B cell (primary cell): ENCODE measurements at regions not wholly inside any gene's neighbourhood (a gene's known extent, or its start where the extent isn't known, plus 50 kb on each side); places are given as distances from the start of the nearest gene placed in this dataset.

ENCODE experiments used
- ATAC-seq: fragments of 200-7000 bp; cut with Tn5 transposase; one replicate; pipeline ENCODE4 v1.10.0; 2021; ENCODE audit warnings: low read depth, mild to moderate bottlenecking, moderate number of reproducible peaks, moderate library complexity
- CTCF ChIA-PET: fragments of 350-600 bp; sonication (Branson Sonifier 250); formaldehyde crosslinking; loops from one replicate; lab custom pipeline; 2021; ENCODE audit warnings: antibody characterized with exemption, inconsistent platforms; lab: Charles Lee
- POLR2A ChIA-PET: fragments of 350-600 bp; sonication (Branson Sonifier 250); formaldehyde crosslinking; loops from one replicate; lab custom pipeline; 2021; ENCODE audit warnings: antibody characterized with exemption; lab: Charles Lee
- DNase-seq: peaks from one replicate; pipeline ENCODE4 v3.0.0; 2013
- H2AFZ ChIP-seq: 2 replicates; pipeline ENCODE4 v1.6.1; 2012; ENCODE audit warnings: mild to moderate bottlenecking, low read depth, low read length; ENCODE audit not compliant: insufficient read depth, poor library complexity, severe bottlenecking
- H3K27ac ChIP-seq, 2 donors: 1 replicate in 1 of 2; 2 replicates in 1 of 2; pipeline ENCODE4 v1.5.1; 2012 to 2013; ENCODE audit warnings: low read length in 2 of 2, mild to moderate bottlenecking in 2 of 2, moderate library complexity in 1 of 2
- H3K27me3 ChIP-seq, 4 experiments: fragments of 200-600 bp in 1 of 4; sonication (generic) in 1 of 4; replicated peaks in 1 of 4; 1 replicate in 2 of 4; 2 replicates in 2 of 4; pipeline versions ENCODE4 v1.6.1 to v1.7.0; 2013 to 2016; ENCODE audit warnings: low read length in 3 of 4, mild to moderate bottlenecking in 2 of 4, mixed read lengths in 1 of 4, moderate library complexity in 1 of 4; ENCODE audit not compliant: insufficient read depth in 4 of 4, control insufficient read depth in 3 of 4; ENCODE audit errors: control extremely low read depth in 1 of 4
- H3K36me3 ChIP-seq, 2 experiments: replicated peaks in 1 of 2; 1 replicate in 1 of 2; 2 replicates in 1 of 2; pipeline versions ENCODE4 v1.6.1 to v1.7.1; 2013; ENCODE audit warnings: low read length in 1 of 2; ENCODE audit not compliant: insufficient read depth in 2 of 2, control insufficient read depth in 1 of 2; ENCODE audit errors: control extremely low read depth in 1 of 2, extremely low read depth in 1 of 2
- H3K4me1 ChIP-seq, 2 donors: fragments of 200-600 bp in 1 of 2; sonication (generic) in 1 of 2; 1 replicate in 1 of 2; 2 replicates in 1 of 2; pipeline versions ENCODE4 v1.5.1 to v1.6.1; 2013 to 2017; ENCODE audit warnings: low read length in 2 of 2; ENCODE audit not compliant: control insufficient read depth in 2 of 2, insufficient read depth in 2 of 2
- H3K4me2 ChIP-seq: replicated peaks from 2 replicates; pipeline ENCODE3; 2012; ENCODE audit warnings: mild to moderate bottlenecking, low read depth, low read length; ENCODE audit not compliant: poor library complexity, severe bottlenecking
- H3K4me3 ChIP-seq, 5 experiments: fragments of 200-600 bp in 1 of 5; sonication (generic) in 1 of 5; 1 replicate in 3 of 5; 2 replicates in 2 of 5; pipeline versions ENCODE4 v1.5.1 to v1.7.0; 2011 to 2016; ENCODE audit warnings: low read length in 4 of 5, mild to moderate bottlenecking in 4 of 5, low read depth in 2 of 5, control low read depth in 1 of 5, moderate library complexity in 1 of 5; ENCODE audit not compliant: insufficient read depth in 1 of 5; ENCODE audit errors: control extremely low read depth in 1 of 5, extremely low read depth in 1 of 5
- H3K79me2 ChIP-seq: fragments of 200-600 bp; sonication (generic); one replicate; pipeline ENCODE4 v1.6.0; 2016; ENCODE audit warnings: low read length; ENCODE audit not compliant: control insufficient read depth, insufficient read depth
- H3K9ac ChIP-seq: fragments of 200-600 bp; sonication (generic); 2 replicates; pipeline ENCODE4 v1.6.1; 2017; ENCODE audit warnings: mild to moderate bottlenecking, low read length, moderate library complexity
- H3K9me3 ChIP-seq, 3 donors: one replicate each; pipeline versions ENCODE4 v1.6.1 to v1.7.1; 2013; ENCODE audit warnings: low read length in 2 of 3; ENCODE audit not compliant: control insufficient read depth in 2 of 3, insufficient read depth in 1 of 3; ENCODE audit errors: control extremely low read depth in 1 of 3
- H4K20me1 ChIP-seq: 2 replicates; pipeline ENCODE4 v1.6.0; 2012; ENCODE audit warnings: mild to moderate bottlenecking, low read length; ENCODE audit not compliant: insufficient read depth, control insufficient read depth, poor library complexity, severe bottlenecking
- H3K27ac Mint-ChIP-seq: one replicate; pipeline ENCODE4 v1.8.0; 2021; ENCODE audit warnings: mixed read lengths
- H3K27me3 Mint-ChIP-seq: one replicate; pipeline ENCODE4 v1.8.0; 2021; ENCODE audit warnings: mixed read lengths
- H3K4me1 Mint-ChIP-seq: one replicate; pipeline ENCODE4 v1.8.0; 2021; ENCODE audit warnings: mixed read lengths
- H3K4me3 Mint-ChIP-seq: one replicate; pipeline ENCODE4 v1.8.0; 2021; ENCODE audit warnings: mixed read lengths
- H3K9me3 Mint-ChIP-seq: one replicate; pipeline ENCODE4 v1.8.0; 2022; ENCODE audit warnings: mixed read lengths; ENCODE audit not compliant: insufficient read depth
- EZH2 ChIP-seq: IDR thresholded peaks from 2 replicates; pipeline ENCODE4 v1.6.1; 2012; ENCODE audit warnings: borderline replicate concordance, low read depth, mild to moderate bottlenecking, moderate library complexity, low read length; ENCODE audit not compliant: insufficient read depth, poor library complexity, severe bottlenecking
- WGBS: methylation state at CpG from one replicate; pipeline ENCODE4 v1.1.5; 2013; ENCODE audit warnings: missing lambda C conversion rate; ENCODE audit not compliant: insufficient coverage; 5-methylcytosine and 5-hydroxymethylcytosine counted together
- intact Hi-C: fragments of 100-400 bp; cut with micrococcal nuclease; formaldehyde crosslinking; loops from one replicate; pipeline ENCODE4 v1.10.0; 2022
- TF ChIP-seq, protein P1 (sequence below): fragments of 200-600 bp; IDR thresholded peaks from one replicate; pipeline ENCODE4 v1.8.0; 2022; ENCODE audit warnings: antibody characterized with exemption, mild to moderate bottlenecking

DNA sequence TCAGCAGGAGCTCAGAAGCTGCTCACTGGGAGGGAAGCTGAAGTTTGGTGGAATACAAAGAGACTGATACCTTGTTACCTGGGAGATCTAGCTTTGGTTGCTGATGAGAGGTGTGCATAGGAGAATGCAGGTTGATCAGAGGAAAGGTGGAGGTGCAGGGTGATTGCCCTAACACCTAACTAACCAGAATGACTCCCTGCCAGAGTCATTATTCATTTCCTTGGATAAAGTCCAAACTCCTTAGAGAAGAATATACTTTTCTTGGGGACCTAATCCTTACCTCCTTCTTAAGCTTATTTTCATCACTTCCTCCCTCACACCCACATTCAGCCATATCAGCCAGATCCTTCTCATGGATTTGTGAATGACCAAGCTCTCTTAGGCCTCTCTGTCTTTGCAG is 814.2 kb upstream of the TENM4 start:
- Histone ChIP-seq H2AFZ (no peak overlapping the region), H3K27ac (no peak overlapping the region), H3K79me2 (no peaks in the 10 kb centered on the region), H3K4me2 (no peak overlapping the region), H4K20me1 (no peaks in the 10 kb centered on the region), H3K9ac (no peak overlapping the region), H3K4me3 (no peak overlapping the region), H3K36me3 (no peaks in the 10 kb centered on the region), H3K9me3 (peaks cover 0 to 11% (median 0%) of the 10 kb centered on the region in 3 donors), H3K4me1 (no peaks in the 10 kb centered on the region), H3K27me3 (no peaks in the 10 kb centered on the region)
- H3K4me3 Mint-ChIP-seq, result no peak overlapping the region
- ChIA-PET POLR2A (no interaction called here), CTCF (no interaction called here)
- no peak overlapping the region for H3K27ac Mint-ChIP-seq
- H3K4me1 Mint-ChIP-seq, result no peaks in the 10 kb centered on the region
- TF ChIP-seq, protein P1, sequence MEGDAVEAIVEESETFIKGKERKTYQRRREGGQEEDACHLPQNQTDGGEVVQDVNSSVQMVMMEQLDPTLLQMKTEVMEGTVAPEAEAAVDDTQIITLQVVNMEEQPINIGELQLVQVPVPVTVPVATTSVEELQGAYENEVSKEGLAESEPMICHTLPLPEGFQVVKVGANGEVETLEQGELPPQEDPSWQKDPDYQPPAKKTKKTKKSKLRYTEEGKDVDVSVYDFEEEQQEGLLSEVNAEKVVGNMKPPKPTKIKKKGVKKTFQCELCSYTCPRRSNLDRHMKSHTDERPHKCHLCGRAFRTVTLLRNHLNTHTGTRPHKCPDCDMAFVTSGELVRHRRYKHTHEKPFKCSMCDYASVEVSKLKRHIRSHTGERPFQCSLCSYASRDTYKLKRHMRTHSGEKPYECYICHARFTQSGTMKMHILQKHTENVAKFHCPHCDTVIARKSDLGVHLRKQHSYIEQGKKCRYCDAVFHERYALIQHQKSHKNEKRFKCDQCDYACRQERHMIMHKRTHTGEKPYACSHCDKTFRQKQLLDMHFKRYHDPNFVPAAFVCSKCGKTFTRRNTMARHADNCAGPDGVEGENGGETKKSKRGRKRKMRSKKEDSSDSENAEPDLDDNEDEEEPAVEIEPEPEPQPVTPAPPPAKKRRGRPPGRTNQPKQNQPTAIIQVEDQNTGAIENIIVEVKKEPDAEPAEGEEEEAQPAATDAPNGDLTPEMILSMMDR, result no peak
- no peak for TF ChIP-seq EZH2
- no peaks in the 10 kb centered on the region for H3K9me3 Mint-ChIP-seq
- no peaks in the 10 kb centered on the region for H3K27me3 Mint-ChIP-seq
- intact Hi-C loops, result no loop called here
- DNase-seq (no peak), ATAC-seq (no peak)

DNA sequence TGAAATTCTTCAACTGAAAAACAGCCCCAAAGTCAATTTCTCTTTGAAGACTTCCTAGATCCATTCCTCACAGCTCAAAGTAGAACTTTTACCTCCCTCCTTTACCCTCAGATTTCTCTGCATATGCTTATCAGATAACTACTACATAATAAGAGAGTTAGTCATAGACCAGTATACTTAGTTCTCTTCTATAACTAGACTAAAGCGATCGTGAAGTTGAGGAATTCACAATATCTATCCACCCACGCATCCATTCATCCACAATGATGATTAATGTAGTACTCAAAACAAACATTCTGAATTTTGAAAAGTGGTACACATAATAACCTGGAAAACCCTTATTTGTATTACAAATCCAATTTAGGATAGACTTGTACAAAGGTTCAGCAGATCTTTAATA is 800.9 kb upstream of the TENM4 start:
- ATAC-seq (no peak), DNase-seq (no peak)
- H3K27me3 Mint-ChIP-seq, result no peaks in the 10 kb centered on the region
- H2AFZ ChIP-seq, result no peak overlapping the region
- H3K4me1 ChIP-seq, result no peaks in the 10 kb centered on the region
- H3K4me2 ChIP-seq, result no peak overlapping the region
- H3K4me3 Mint-ChIP-seq, result no peak overlapping the region
- no peaks in the 10 kb centered on the region for H3K79me2 ChIP-seq
- ChIA-PET POLR2A (no interaction called here), CTCF (no interaction called here)
- H3K9me3 ChIP-seq, result peaks cover 0 to 8% (median 0%) of the 10 kb centered on the region in 3 donors
- WGBS, result no CpG with 5 or more reads among the region's 3 CpGs
- H3K27ac ChIP-seq, result no peak overlapping the region
- H3K4me1 Mint-ChIP-seq, result no peaks in the 10 kb centered on the region
- no peak overlapping the region for H3K4me3 ChIP-seq
- H3K9me3 Mint-ChIP-seq, result peaks cover 2% of the 10 kb centered on the region
- H4K20me1 ChIP-seq, result no peaks in the 10 kb centered on the region
- TF ChIP-seq EZH2, result no peak
- TF ChIP-seq, protein P1, result no peak
- no peak overlapping the region for H3K9ac ChIP-seq
- no peaks in the 10 kb centered on the region for H3K27me3 ChIP-seq
- H3K36me3 ChIP-seq, result no peaks in the 10 kb centered on the region
- no peak overlapping the region for H3K27ac Mint-ChIP-seq
- intact Hi-C loops, result no loop called here
